T-helper 1 cell treated with Interleukin-12 subunit alpha and Interleukin-12 subunit beta and Interleukin-4 antibody, amounts not matched to agents 30 μg/mL and 1 μg/mL, for 36 hours (primary cell): ENCODE measurements at regions not wholly inside any gene's neighbourhood (a gene's known extent, or its start where the extent isn't known, plus 50 kb on each side); places are given as distances from the start of the nearest gene placed in this dataset.
"Not testable (repeated sequence)": the region's sequence is repeated elsewhere in the genome, so short reads cannot be mapped to it uniquely, and the experiment has no call there.

Experiments
- H3K27ac Mint-ChIP-seq: one replicate; pipeline ENCODE4 v1.8.0; 2021; ENCODE audit warnings: mild to moderate bottlenecking, mixed read lengths
- H3K27me3 Mint-ChIP-seq: one replicate; pipeline ENCODE4 v1.8.0; 2021; ENCODE audit warnings: low read depth, mixed read lengths
- H3K36me3 Mint-ChIP-seq: one replicate; pipeline ENCODE4 v1.8.0; 2021; ENCODE audit warnings: low read depth, mixed read lengths
- H3K4me1 Mint-ChIP-seq: one replicate; pipeline ENCODE4 v1.8.0; 2021; ENCODE audit warnings: low read depth, mixed read lengths
- H3K4me3 Mint-ChIP-seq: one replicate; pipeline ENCODE4 v1.8.0; 2021; ENCODE audit warnings: mild to moderate bottlenecking, moderate library complexity, mixed read lengths
- H3K9me3 Mint-ChIP-seq: one replicate; pipeline ENCODE4 v1.8.0; 2021; ENCODE audit warnings: mixed read lengths

GRCh38 chr3:82618594-82618993 is 857.1 kb upstream of the GBE1 start:
- Mint-ChIP-seq H3K4me1 (no peaks in the 10 kb centered on the region), H3K27me3 (no peaks in the 10 kb centered on the region), H3K9me3 (peaks cover 21% of the 10 kb centered on the region), H3K4me3 (no peak overlapping the region), H3K36me3 (no peaks in the 10 kb centered on the region), H3K27ac (no peak overlapping the region)

DNA sequence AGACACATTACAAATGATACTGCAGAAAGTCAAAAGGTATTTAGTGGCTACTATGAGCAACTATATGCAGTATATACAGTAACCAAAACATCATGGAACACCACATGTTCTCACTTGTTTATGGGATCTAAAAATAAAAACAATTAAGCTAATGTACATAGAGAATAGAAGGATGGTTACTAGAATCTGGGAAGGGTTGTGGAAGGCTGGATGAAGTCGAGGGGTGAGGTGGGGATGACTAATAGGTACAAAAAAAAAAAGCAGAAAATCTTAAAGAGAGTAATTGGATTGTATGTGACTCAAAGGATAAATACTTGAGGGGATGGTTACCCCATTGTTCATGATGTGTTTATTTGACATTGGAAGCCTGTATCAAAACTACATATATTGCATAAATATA is 848.8 kb upstream of the GBE1 start:
- Mint-ChIP-seq H3K4me3 (no peak overlapping the region), H3K27me3 (no peaks in the 10 kb centered on the region), H3K27ac (no peak overlapping the region), H3K4me1 (no peaks in the 10 kb centered on the region), H3K36me3 (no peaks in the 10 kb centered on the region), H3K9me3 (peaks cover 19% of the 10 kb centered on the region)

DNA sequence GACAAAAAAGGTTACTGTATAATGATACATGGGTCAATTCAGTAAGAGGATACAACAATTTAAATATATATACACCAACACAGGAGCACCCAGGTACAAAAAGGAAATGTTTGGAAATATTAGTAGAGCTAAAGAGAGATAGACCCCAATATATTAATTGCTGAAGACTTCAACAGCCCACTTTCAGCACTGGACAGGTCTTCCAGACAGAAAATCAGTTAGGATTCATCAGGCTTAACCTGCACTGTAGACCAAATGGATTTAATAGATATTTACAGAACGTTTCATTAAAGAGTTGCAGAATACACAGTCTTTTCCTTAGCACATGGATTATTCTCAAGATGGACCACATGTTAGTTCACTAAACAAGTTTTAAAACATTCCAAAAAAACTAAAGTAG is 845.9 kb upstream of the GBE1 start:
- Mint-ChIP-seq H3K4me3 (no peak overlapping the region), H3K27ac (no peak overlapping the region), H3K4me1 (no peaks in the 10 kb centered on the region), H3K9me3 (peaks cover 23% of the 10 kb centered on the region), H3K27me3 (no peaks in the 10 kb centered on the region), H3K36me3 (no peaks in the 10 kb centered on the region)

- no peak overlapping the region for H3K27ac Mint-ChIP-seq
- H3K27me3 Mint-ChIP-seq = no peaks in the 10 kb centered on the region
- no peaks in the 10 kb centered on the region for H3K36me3 Mint-ChIP-seq
- H3K4me1 Mint-ChIP-seq = no peaks in the 10 kb centered on the region
- H3K4me3 Mint-ChIP-seq = no peak overlapping the region
- H3K9me3 Mint-ChIP-seq = peaks cover 28% of the 10 kb centered on the region
Observed at GRCh38 chr3:82596805-82597204, 835.4 kb upstream of the GBE1 start.

- Mint-ChIP-seq H3K4me1 (no peaks in the 10 kb centered on the region), H3K9me3 (peaks cover 28% of the 10 kb centered on the region), H3K27ac (no peak overlapping the region), H3K36me3 (no peaks in the 10 kb centered on the region), H3K27me3 (no peaks in the 10 kb centered on the region), H3K4me3 (no peak overlapping the region)
Observed at GRCh38 chr3:82595530-82595929, 834.1 kb upstream of the GBE1 start.

GRCh38 chr3:82587174-82587573 is 825.7 kb upstream of the GBE1 start:
- Mint-ChIP-seq H3K36me3 (no peaks in the 10 kb centered on the region), H3K27me3 (no peaks in the 10 kb centered on the region), H3K4me1 (no peaks in the 10 kb centered on the region), H3K27ac (no peak overlapping the region), H3K4me3 (no peak overlapping the region), H3K9me3 (peaks cover 2% of the 10 kb centered on the region)

- no peak overlapping the region for H3K4me3 Mint-ChIP-seq
- H3K27me3 Mint-ChIP-seq = no peaks in the 10 kb centered on the region
- no peaks in the 10 kb centered on the region for H3K36me3 Mint-ChIP-seq
- H3K9me3 Mint-ChIP-seq = no peaks in the 10 kb centered on the region
- no peaks in the 10 kb centered on the region for H3K4me1 Mint-ChIP-seq
- H3K27ac Mint-ChIP-seq = no peak overlapping the region
Observed at GRCh38 chr3:82586414-82586813, 825.0 kb upstream of the GBE1 start.

GRCh38 chr3:82586002-82586401 is 824.6 kb upstream of the GBE1 start:
- H3K27ac Mint-ChIP-seq, H3K4me1 Mint-ChIP-seq, H3K36me3 Mint-ChIP-seq, H3K9me3 Mint-ChIP-seq, H3K4me3 Mint-ChIP-seq, H3K27me3 Mint-ChIP-seq: not testable (repeated sequence)

DNA sequence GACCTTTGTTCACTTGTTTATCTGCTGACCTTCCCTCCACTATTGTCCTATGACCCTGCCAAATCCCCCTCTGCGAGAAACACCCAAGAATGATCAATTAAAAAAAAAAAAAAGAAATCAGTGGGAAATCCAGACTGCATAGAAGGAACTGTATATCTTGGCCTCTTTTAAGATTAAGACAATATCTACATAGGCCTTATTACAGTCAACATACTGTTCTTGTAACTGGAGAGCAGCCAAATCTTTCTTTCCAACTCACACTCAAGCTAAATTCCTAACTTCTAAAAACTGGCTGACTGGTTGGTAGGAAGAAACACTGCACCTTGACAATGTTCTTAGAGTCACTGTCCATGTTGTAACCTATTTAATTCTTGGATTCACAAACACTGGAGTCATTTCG is 824.1 kb upstream of the GBE1 start:
- H3K27ac Mint-ChIP-seq = not testable (repeated sequence)

DNA sequence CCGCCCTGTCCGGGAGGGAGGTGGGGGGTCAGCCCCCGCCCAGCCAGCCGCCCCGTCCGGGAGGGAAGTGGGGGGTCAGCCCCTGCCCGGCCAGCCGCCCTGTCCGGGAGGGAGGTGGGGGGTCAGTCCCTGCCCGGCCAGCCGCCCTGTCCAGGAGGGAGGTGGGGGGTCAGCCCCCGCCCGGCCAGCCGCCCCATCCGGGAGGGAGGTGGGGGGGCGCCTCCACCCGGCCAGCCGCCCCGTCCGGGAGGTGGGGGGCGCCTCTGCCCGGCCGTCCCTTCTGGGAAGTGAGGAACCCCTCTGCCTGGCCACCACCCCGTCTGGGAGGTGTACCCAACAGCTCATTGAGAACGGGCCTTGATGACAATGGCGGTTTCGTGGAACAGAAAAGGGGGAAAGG is 823.4 kb upstream of the GBE1 start:
- not testable (repeated sequence) for H3K36me3 Mint-ChIP-seq, H3K4me1 Mint-ChIP-seq, H3K27ac Mint-ChIP-seq, H3K27me3 Mint-ChIP-seq, H3K4me3 Mint-ChIP-seq, H3K9me3 Mint-ChIP-seq

More for the DNA sequence above, 824.1 kb upstream of the GBE1 start:
- not testable (repeated sequence) for H3K36me3 Mint-ChIP-seq, H3K9me3 Mint-ChIP-seq, H3K4me1 Mint-ChIP-seq, H3K27me3 Mint-ChIP-seq, H3K4me3 Mint-ChIP-seq

DNA sequence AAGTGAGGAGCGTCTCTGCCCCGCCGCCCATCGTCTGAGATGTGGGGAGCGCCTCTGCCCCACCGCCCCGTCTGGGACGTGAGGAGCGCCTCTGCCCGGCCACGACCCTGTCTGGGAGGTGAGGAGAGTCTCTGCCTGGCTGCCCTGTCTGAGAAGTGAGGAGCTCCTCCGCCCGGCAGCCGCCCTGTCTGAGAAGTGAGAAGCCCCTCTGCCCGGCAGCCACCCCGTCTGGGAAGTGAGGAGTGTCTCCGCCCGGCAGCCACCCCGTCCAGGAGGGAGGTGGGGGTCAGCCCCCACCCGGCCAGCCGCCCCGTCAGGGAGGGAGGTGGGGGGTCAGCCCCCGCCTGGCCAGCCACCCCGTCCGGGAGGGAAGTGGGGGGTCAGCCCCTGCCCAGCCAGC is 823.0 kb upstream of the GBE1 start:
- H3K27ac Mint-ChIP-seq, H3K27me3 Mint-ChIP-seq, H3K9me3 Mint-ChIP-seq, H3K36me3 Mint-ChIP-seq, H3K4me1 Mint-ChIP-seq, H3K4me3 Mint-ChIP-seq: not testable (repeated sequence)

DNA sequence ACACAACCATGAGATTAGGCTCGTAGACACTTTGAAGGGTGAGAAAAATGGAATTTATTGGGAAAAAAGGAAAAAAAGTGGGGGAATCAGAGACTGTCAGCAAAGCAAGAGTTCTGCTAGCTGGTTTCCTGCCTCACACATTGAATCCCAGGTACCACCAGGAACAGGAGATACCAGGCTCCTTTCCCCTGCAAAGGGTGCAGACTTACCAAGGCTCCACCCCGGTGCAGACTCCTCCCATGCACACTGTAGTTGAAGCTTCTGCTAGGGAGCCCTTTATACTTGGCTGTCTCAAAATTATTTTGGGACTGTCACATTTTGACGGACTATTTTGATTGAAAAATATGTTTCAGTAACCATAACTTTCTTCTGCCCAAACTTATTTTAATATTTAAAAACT is 819.9 kb upstream of the GBE1 start:
- Mint-ChIP-seq H3K27me3 (no peaks in the 10 kb centered on the region), H3K4me1 (no peaks in the 10 kb centered on the region), H3K4me3 (no peak overlapping the region), H3K9me3 (no peaks in the 10 kb centered on the region), H3K27ac (no peak overlapping the region), H3K36me3 (no peaks in the 10 kb centered on the region)

GRCh38 chr3:82572721-82573120 is 811.3 kb upstream of the GBE1 start:
- H3K9me3 Mint-ChIP-seq = no peaks in the 10 kb centered on the region
- H3K4me1 Mint-ChIP-seq = no peaks in the 10 kb centered on the region
- H3K36me3 Mint-ChIP-seq = no peaks in the 10 kb centered on the region
- no peaks in the 10 kb centered on the region for H3K27me3 Mint-ChIP-seq
- no peak overlapping the region for H3K4me3 Mint-ChIP-seq
- H3K27ac Mint-ChIP-seq = no peak overlapping the region

GRCh38 chr3:82568776-82569338 is 807.4 kb upstream of the GBE1 start:
- Mint-ChIP-seq H3K36me3 (no peaks in the 10 kb centered on the region), H3K9me3 (peaks cover 3% of the 10 kb centered on the region), H3K27ac (no peak overlapping the region), H3K27me3 (no peaks in the 10 kb centered on the region), H3K4me1 (no peaks in the 10 kb centered on the region), H3K4me3 (no peak overlapping the region)

- Mint-ChIP-seq H3K4me3 (no peak overlapping the region), H3K36me3 (no peaks in the 10 kb centered on the region), H3K9me3 (peaks cover 7% of the 10 kb centered on the region), H3K27me3 (no peaks in the 10 kb centered on the region), H3K27ac (no peak overlapping the region), H3K4me1 (no peaks in the 10 kb centered on the region)
Observed at GRCh38 chr3:82567029-82567600, 805.7 kb upstream of the GBE1 start.

- Mint-ChIP-seq H3K4me3 (no peak overlapping the region), H3K36me3 (no peaks in the 10 kb centered on the region), H3K27me3 (no peaks in the 10 kb centered on the region), H3K4me1 (no peaks in the 10 kb centered on the region), H3K9me3 (peaks cover 7% of the 10 kb centered on the region), H3K27ac (no peak overlapping the region)
Observed at GRCh38 chr3:82562896-82563295, 801.5 kb upstream of the GBE1 start.
